ENCODE measurements at regions not wholly inside any gene's neighbourhood (a gene's known extent, or its start where the extent isn't known, plus 50 kb on each side); places are given as distances from the start of the nearest gene placed in this dataset.
"Not testable (repeated sequence)": the region's sequence is repeated elsewhere in the genome, so short reads cannot be mapped to it uniquely, and the experiment has no call there.

DNA sequence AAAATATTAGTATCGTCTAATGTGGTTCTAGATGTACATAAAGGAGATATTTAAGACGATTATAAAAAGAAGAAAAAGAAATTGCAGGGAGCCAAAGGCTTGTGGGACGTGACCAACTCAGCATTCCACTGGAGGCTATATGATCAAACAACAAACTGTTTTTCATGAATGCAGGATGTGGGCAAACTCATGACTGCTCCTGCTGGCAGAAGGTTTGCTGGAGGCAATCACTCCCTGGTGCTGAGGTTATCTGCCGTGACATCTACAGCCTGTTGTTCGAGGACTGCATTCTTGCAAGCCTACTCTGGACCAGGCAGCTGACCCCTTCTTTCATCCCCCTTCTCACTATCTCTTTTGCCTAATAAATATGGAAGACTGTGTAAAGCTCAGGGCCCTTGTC, 518.1 kb downstream of the UQCRFS1 start:
- Histone ChIP-seq H3K27ac (no peak overlapping the region), H3K4me3 (no peak overlapping the region), H3K4me1 (no peaks in the 10 kb centered on the region), H3K9me3 (no peaks in the 10 kb centered on the region), H3K36me3 (no peaks in the 10 kb centered on the region), H3K27me3 (no peaks in the 10 kb centered on the region)
- intact Hi-C loops (cut with DNase I): no loop called here
- no peak for ATAC-seq
- DNase-seq: no peak
- TF ChIP-seq, protein P1, sequence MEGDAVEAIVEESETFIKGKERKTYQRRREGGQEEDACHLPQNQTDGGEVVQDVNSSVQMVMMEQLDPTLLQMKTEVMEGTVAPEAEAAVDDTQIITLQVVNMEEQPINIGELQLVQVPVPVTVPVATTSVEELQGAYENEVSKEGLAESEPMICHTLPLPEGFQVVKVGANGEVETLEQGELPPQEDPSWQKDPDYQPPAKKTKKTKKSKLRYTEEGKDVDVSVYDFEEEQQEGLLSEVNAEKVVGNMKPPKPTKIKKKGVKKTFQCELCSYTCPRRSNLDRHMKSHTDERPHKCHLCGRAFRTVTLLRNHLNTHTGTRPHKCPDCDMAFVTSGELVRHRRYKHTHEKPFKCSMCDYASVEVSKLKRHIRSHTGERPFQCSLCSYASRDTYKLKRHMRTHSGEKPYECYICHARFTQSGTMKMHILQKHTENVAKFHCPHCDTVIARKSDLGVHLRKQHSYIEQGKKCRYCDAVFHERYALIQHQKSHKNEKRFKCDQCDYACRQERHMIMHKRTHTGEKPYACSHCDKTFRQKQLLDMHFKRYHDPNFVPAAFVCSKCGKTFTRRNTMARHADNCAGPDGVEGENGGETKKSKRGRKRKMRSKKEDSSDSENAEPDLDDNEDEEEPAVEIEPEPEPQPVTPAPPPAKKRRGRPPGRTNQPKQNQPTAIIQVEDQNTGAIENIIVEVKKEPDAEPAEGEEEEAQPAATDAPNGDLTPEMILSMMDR (IDR thresholded peaks at IDR 0.05): no peak

DNA sequence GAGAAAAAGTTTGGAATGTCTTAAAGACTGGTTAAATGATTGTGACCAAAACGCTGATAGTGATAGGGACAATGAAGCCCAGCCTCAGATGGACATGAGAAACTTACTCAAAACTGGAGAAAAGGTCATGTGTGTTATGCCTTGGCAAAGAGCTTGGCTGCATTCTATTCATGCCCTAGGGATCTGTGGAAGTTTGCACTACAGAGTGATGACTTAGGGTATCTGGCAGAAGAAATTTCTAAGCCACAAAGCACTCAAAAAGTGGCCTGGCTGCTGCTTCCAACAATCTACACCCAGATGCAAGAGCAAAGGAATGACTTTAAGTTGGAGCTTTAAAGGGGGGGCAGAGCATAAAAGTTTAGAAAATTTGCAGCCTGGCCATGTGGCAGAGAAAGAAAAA, 521.3 kb downstream of the UQCRFS1 start:
- ATAC-seq: no peak
- Histone ChIP-seq H3K27ac (no peak overlapping the region), H3K9me3 (no peaks in the 10 kb centered on the region), H3K4me1 (no peaks in the 10 kb centered on the region), H3K27me3 (no peaks in the 10 kb centered on the region), H3K36me3 (no peaks in the 10 kb centered on the region), H3K4me3 (no peak overlapping the region)
- intact Hi-C loops (cut with DNase I): no loop called here
- DNase-seq: no peak
- TF ChIP-seq, protein P1 (IDR thresholded peaks at IDR 0.05): no peak

DNA sequence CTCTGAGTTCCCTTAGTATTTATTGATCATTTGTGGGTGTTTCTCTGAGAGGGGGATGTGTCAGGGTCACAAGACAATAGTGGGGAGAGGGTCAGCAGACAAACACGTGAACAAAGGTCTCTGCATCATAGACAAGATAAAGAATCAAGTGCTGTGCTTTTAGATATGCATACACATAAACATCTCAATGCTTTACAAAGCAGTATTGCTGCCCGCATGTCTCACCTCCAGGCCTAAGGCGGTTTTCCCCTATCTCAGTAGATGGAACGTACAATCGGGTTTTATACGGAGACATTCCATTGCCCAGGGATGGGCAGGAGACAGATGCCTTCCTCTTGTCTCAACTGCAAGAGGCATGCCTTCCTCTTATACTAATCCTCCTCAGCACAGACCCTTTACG, 523.5 kb downstream of the UQCRFS1 start:
- H3K4me1 ChIP-seq; H3K27ac ChIP-seq; intact Hi-C loops (cut with DNase I); H3K4me3 ChIP-seq; DNase-seq; H3K27me3 ChIP-seq; H3K9me3 ChIP-seq; ATAC-seq; H3K36me3 ChIP-seq: not testable (repeated sequence)

DNA sequence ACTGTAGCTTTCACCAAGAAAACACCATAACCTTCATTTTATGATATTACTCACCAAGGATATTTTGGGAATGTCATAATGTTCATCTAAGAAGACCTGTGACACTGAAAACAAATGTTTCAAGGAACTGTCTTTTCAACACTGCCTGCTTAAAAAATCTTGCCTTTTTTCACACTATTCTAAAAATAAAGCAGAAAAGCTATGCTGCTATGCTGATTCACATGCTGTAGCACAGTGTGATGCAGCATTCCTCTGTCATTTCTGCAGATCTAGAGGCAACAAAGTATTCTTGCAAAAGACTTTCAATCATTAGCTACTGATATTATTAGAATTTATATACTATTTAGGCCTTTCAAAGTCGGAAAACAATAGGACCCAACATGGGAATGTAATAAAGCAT, 525.7 kb downstream of the UQCRFS1 start:
- TF ChIP-seq, protein P1 (IDR thresholded peaks at IDR 0.05): no peak

DNA sequence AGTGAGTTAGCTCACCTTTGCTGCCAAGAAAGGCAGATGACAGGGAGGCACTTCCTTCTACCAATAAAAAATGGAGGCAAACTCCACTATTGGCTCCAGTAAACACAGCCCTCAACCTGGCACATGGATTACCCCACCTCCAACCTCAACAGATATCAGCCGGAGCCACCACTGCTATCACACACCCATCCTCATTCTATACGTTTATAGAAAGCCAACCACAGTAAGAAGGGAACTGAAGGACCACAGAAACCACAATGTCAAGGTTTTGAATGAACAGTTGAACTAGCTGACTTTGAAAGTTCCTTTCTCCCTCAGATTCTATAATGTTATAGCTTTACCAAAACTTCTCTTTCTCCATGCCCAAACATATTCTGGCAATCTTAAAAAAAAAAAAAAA, 526.2 kb downstream of the UQCRFS1 start:
- Histone ChIP-seq H3K9me3 (peaks cover 0 to 5% of the 10 kb centered on the region in 2 donors), H3K4me1 (no peaks in the 10 kb centered on the region), H3K4me3 (no peak overlapping the region), H3K36me3 (no peaks in the 10 kb centered on the region), H3K27me3 (no peaks in the 10 kb centered on the region), H3K27ac (no peak overlapping the region)
- intact Hi-C loops (cut with DNase I): no loop called here
- no peak for DNase-seq
- TF ChIP-seq, protein P1 (IDR thresholded peaks at IDR 0.05): no peak
- no peak for ATAC-seq

More for the DNA sequence above, 525.7 kb downstream of the UQCRFS1 start:
- intact Hi-C loops (cut with DNase I): no loop called here
- H3K27ac ChIP-seq: no peak overlapping the region
- no peaks in the 10 kb centered on the region for H3K36me3 ChIP-seq
- no peak for ATAC-seq
- H3K4me3 ChIP-seq: no peak overlapping the region
- DNase-seq: no peak
- H3K4me1 ChIP-seq: no peaks in the 10 kb centered on the region
- no peaks in the 10 kb centered on the region for H3K27me3 ChIP-seq
- peaks cover 0 to 5% of the 10 kb centered on the region in 2 donors for H3K9me3 ChIP-seq

DNA sequence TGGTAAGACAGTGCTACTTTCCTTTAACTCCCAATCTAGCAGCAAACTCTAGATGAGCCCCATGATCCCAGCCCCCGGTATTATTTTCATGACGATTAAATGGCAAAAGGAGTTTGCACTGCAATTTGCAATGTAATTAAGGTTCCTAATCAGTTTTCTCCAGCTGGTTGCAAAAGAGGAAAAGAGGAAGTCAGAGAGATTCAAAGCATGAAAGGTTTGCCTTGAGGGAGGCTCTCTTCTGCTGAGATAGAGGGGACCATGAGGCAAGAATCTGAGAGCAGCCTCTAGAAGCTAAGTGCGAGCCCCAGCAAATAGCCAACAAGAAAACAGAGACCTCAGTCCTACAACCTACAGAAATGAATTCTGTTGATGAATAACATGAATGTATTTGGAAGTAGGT, 527.1 kb downstream of the UQCRFS1 start:
- peaks cover 0 to 5% of the 10 kb centered on the region in 2 donors for H3K9me3 ChIP-seq
- DNase-seq (no peak), ATAC-seq (no peak)
- no peak overlapping the region for H3K27ac ChIP-seq
- no peak overlapping the region for H3K4me3 ChIP-seq
- no peaks in the 10 kb centered on the region for H3K27me3 ChIP-seq
- H3K36me3 ChIP-seq: no peaks in the 10 kb centered on the region
- TF ChIP-seq, protein P1 (IDR thresholded peaks at IDR 0.05): no peak
- H3K4me1 ChIP-seq: no peaks in the 10 kb centered on the region
- intact Hi-C loops (cut with DNase I): no loop called here

DNA sequence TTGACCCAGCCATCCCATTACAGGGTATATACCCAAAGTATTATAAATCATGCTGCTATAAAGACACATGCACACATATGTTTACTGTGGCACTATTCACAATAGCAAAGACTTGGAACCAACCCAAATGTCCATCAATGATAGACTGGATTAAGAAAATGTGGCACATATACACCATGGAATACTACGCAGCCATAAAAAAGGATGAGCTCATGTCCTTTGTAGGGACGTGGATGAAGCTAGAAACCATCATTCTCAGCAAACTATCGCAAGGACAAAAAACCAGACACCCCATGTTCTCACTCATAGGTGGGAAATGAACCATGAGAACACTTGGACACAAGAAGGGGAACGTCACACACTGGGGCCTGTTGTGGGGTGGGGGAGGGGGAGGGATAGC, 527.9 kb downstream of the UQCRFS1 start:
- H3K4me1 ChIP-seq; H3K27me3 ChIP-seq; ATAC-seq; H3K4me3 ChIP-seq; H3K36me3 ChIP-seq; H3K9me3 ChIP-seq; intact Hi-C loops (cut with DNase I); DNase-seq; H3K27ac ChIP-seq: not testable (repeated sequence)

Data from left lung (tissue), 4 donors.